ENCODE measurements at regions not wholly inside any gene's neighbourhood (a gene's known extent, or its start where the extent isn't known, plus 50 kb on each side); places are given as distances from the start of the nearest gene placed in this dataset.

DNA sequence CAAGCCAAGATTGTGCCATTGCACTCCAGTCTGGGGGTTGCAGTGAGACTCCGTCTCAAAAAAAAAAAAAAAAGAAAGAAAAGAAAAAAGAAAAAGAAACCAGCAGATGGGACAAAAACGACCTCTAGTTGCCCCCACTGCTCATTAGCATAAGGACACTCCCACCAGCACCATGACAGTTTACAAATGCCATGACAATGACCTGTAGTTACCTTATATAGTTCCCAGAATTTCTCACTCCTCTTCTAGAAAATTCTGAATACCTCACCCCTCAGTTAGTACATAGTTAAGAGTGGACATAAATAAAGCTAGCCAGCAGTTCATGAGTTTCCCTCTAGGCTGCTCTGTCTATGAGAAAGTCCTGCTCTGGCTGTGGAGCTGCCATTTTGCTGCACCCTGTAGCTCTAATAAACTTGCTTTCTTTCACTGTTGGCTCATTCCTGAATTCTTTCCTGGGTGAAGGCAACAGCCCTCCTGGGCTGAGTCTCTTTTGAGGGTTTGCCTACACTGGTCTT, 276.8 kb upstream of the AKR1E2 start:
- no peak for TF ChIP-seq TAF1 (conservative IDR thresholded peaks at IDR 0.05)
- TF ChIP-seq, protein P1, sequence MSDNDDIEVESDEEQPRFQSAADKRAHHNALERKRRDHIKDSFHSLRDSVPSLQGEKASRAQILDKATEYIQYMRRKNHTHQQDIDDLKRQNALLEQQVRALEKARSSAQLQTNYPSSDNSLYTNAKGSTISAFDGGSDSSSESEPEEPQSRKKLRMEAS (IDR thresholded peaks at IDR 0.05) = no peak
- no peak for TF ChIP-seq GABPA (IDR thresholded peaks at IDR 0.05 in 1 of 2, conservative IDR thresholded peaks at IDR 0.05 in 1 of 2)
- TF ChIP-seq, protein P2, sequence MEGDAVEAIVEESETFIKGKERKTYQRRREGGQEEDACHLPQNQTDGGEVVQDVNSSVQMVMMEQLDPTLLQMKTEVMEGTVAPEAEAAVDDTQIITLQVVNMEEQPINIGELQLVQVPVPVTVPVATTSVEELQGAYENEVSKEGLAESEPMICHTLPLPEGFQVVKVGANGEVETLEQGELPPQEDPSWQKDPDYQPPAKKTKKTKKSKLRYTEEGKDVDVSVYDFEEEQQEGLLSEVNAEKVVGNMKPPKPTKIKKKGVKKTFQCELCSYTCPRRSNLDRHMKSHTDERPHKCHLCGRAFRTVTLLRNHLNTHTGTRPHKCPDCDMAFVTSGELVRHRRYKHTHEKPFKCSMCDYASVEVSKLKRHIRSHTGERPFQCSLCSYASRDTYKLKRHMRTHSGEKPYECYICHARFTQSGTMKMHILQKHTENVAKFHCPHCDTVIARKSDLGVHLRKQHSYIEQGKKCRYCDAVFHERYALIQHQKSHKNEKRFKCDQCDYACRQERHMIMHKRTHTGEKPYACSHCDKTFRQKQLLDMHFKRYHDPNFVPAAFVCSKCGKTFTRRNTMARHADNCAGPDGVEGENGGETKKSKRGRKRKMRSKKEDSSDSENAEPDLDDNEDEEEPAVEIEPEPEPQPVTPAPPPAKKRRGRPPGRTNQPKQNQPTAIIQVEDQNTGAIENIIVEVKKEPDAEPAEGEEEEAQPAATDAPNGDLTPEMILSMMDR (IDR thresholded peaks at IDR 0.05; ENCODE audit: low read depth, low read length, missing input control) = no peak
- no peak for TF ChIP-seq EGR1 (IDR thresholded peaks at IDR 0.05; ENCODE audit: low read depth in 2 of 2)
- no peak for TF ChIP-seq HNF4G (IDR thresholded peaks at IDR 0.05)
- no peak for TF ChIP-seq JUND (IDR thresholded peaks at IDR 0.05)
- TF ChIP-seq RAD21 (IDR thresholded peaks at IDR 0.05) = no peak
- no peak for TF ChIP-seq FOXA1 (IDR thresholded peaks at IDR 0.05)
- TF ChIP-seq, protein P3, sequence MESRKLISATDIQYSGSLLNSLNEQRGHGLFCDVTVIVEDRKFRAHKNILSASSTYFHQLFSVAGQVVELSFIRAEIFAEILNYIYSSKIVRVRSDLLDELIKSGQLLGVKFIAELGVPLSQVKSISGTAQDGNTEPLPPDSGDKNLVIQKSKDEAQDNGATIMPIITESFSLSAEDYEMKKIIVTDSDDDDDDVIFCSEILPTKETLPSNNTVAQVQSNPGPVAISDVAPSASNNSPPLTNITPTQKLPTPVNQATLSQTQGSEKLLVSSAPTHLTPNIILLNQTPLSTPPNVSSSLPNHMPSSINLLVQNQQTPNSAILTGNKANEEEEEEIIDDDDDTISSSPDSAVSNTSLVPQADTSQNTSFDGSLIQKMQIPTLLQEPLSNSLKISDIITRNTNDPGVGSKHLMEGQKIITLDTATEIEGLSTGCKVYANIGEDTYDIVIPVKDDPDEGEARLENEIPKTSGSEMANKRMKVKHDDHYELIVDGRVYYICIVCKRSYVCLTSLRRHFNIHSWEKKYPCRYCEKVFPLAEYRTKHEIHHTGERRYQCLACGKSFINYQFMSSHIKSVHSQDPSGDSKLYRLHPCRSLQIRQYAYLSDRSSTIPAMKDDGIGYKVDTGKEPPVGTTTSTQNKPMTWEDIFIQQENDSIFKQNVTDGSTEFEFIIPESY (IDR thresholded peaks at IDR 0.05) = no peak
- no peak for TF ChIP-seq REST (IDR thresholded peaks at IDR 0.05)

All from liver (tissue), 3 donors.